OCI-LY3 (cell line): ENCODE measurements at regions not wholly inside any gene's neighbourhood (a gene's known extent, or its start where the extent isn't known, plus 50 kb on each side); places are given as distances from the start of the nearest gene placed in this dataset.

Experiments
- H2AFZ ChIP-seq: fragments of 200-600, 300-600 bp; shearing (Covaris generic); 2 replicates; pipeline ENCODE4 v1.6.0; 2014; ENCODE audit warnings: antibody characterized with exemption, low read depth, low read length
- H3K27ac ChIP-seq: fragments of 200-600, 300-600 bp; sonication (generic); 2 replicates; pipeline ENCODE4 v1.5.1; 2014; ENCODE audit warnings: mild to moderate bottlenecking, low read length, moderate library complexity, mixed read lengths
- H3K27me3 ChIP-seq: fragments of 200-600, 300-600 bp; sonication (generic); 2 replicates; pipeline ENCODE4 v1.6.1; 2014; ENCODE audit warnings: low read depth, low read length, mixed read lengths
- H3K36me3 ChIP-seq: fragments of 200-600, 300-600 bp; sonication (generic); replicated peaks from 2 replicates; pipeline ENCODE3; 2014; ENCODE audit warnings: low read depth, low read length, mixed read lengths
- H3K4me1 ChIP-seq: fragments of 300-600, 200-600 bp; sonication (generic); 2 replicates; pipeline ENCODE4 v1.6.1; 2014; ENCODE audit warnings: low read length, mixed read lengths
- H3K4me2 ChIP-seq: fragments of 200-600, 300-600 bp; sonication (generic); 2 replicates; pipeline ENCODE4 v1.6.1; 2014; ENCODE audit warnings: low read length, mixed read lengths
- H3K4me3 ChIP-seq: fragments of 300-600, 200-600 bp; sonication (generic); 2 replicates; pipeline ENCODE4 v1.5.1; 2014; ENCODE audit warnings: antibody characterized with exemption, mild to moderate bottlenecking, low read length, moderate library complexity
- H3K79me2 ChIP-seq: fragments of 300-600, 200-600 bp; shearing (Covaris generic); 2 replicates; pipeline ENCODE4 v1.6.1; 2014; ENCODE audit warnings: mild to moderate bottlenecking, low read length, mixed read lengths
- H3K9ac ChIP-seq: fragments of 300-600, 200-600 bp; shearing (Covaris generic); 2 replicates; pipeline ENCODE4 v1.6.0; 2014; ENCODE audit warnings: mild to moderate bottlenecking, low read length, moderate library complexity
- H3K9me3 ChIP-seq: fragments of 200-600, 300-600 bp; shearing (Covaris generic); 2 replicates; pipeline ENCODE4 v1.6.1; 2014; ENCODE audit warnings: low read length, mixed read lengths; ENCODE audit not compliant: insufficient read depth
- H4K20me1 ChIP-seq: fragments of 200-600, 300-600 bp; sonication (generic); 2 replicates; pipeline ENCODE4 v1.6.1; 2016; ENCODE audit warnings: low read length, mixed read lengths; ENCODE audit not compliant: insufficient read depth
- CTCF ChIP-seq: fragments of 200-600, 300-600 bp; sonication (generic); IDR thresholded peaks from 2 replicates; pipeline ENCODE4 v1.5.1; 2014; ENCODE audit warnings: antibody characterized with exemption, low read length, low read depth
- EZH2phosphoT487 ChIP-seq: fragments of 200-600 bp; shearing (Covaris generic); IDR thresholded peaks from 2 replicates; pipeline ENCODE4 v1.6.1; 2018; ENCODE audit warnings: antibody characterized with exemption, mixed run types, low read depth

- Histone ChIP-seq H3K79me2 (no peaks in the 10 kb centered on the region), H3K4me1 (no peaks in the 10 kb centered on the region), H3K27ac (no peak overlapping the region), H3K9me3 (no peaks in the 10 kb centered on the region), H3K4me3 (no peak overlapping the region), H3K4me2 (no peak overlapping the region), H3K9ac (no peak overlapping the region), H2AFZ (no peak overlapping the region), H4K20me1 (no peaks in the 10 kb centered on the region), H3K36me3 (no peaks in the 10 kb centered on the region), H3K27me3 (no peaks in the 10 kb centered on the region)
- TF ChIP-seq EZH2phosphoT487: no peak
- TF ChIP-seq CTCF: no peak
Measured at GRCh38 chr5:163303718-163304117, 133.7 kb upstream of the CCNG1 start.

- H3K4me2 ChIP-seq: no peak overlapping the region
- no peak overlapping the region for H2AFZ ChIP-seq
- no peaks in the 10 kb centered on the region for H3K9me3 ChIP-seq
- no peaks in the 10 kb centered on the region for H3K27me3 ChIP-seq
- H3K4me1 ChIP-seq: no peaks in the 10 kb centered on the region
- H4K20me1 ChIP-seq: no peaks in the 10 kb centered on the region
- H3K4me3 ChIP-seq: no peak overlapping the region
- no peaks in the 10 kb centered on the region for H3K79me2 ChIP-seq
- H3K27ac ChIP-seq: no peak overlapping the region
- TF ChIP-seq EZH2phosphoT487 (no peak), CTCF (no peak)
- no peak overlapping the region for H3K9ac ChIP-seq
- no peaks in the 10 kb centered on the region for H3K36me3 ChIP-seq
Measured at GRCh38 chr5:163305655-163306054, 131.7 kb upstream of the CCNG1 start.

- Histone ChIP-seq H3K79me2 (no peaks in the 10 kb centered on the region), H3K9me3 (no peaks in the 10 kb centered on the region), H3K4me3 (no peak overlapping the region), H4K20me1 (no peaks in the 10 kb centered on the region), H3K4me2 (no peak overlapping the region), H2AFZ (no peak overlapping the region), H3K27me3 (no peaks in the 10 kb centered on the region), H3K36me3 (no peaks in the 10 kb centered on the region), H3K27ac (no peak overlapping the region), H3K4me1 (no peaks in the 10 kb centered on the region), H3K9ac (no peak overlapping the region)
- TF ChIP-seq EZH2phosphoT487 (no peak), CTCF (peak; percentile 68)
Measured at GRCh38 chr5:163306421-163306820, 131.0 kb upstream of the CCNG1 start.

GRCh38 chr5:163309914-163310313 is 127.5 kb upstream of the CCNG1 start:
- Histone ChIP-seq H3K27me3 (no peaks in the 10 kb centered on the region), H3K4me2 (no peak overlapping the region), H3K36me3 (no peaks in the 10 kb centered on the region), H3K4me3 (no peak overlapping the region), H3K27ac (no peak overlapping the region), H2AFZ (no peak overlapping the region), H3K79me2 (no peaks in the 10 kb centered on the region), H3K9me3 (no peaks in the 10 kb centered on the region), H3K9ac (no peak overlapping the region), H4K20me1 (no peaks in the 10 kb centered on the region), H3K4me1 (no peaks in the 10 kb centered on the region)
- TF ChIP-seq EZH2phosphoT487 (no peak), CTCF (no peak)
